DMS 273 treated with DMSO at 0.1 percent for 48 hours (cell line): ENCODE measurements at regions not wholly inside any gene's neighbourhood (a gene's known extent, or its start where the extent isn't known, plus 50 kb on each side); places are given as distances from the start of the nearest gene placed in this dataset.
"Not testable (repeated sequence)": the region's sequence is repeated elsewhere in the genome, so short reads cannot be mapped to it uniquely, and the experiment has no call there.

Source experiments
- DNase-seq: peaks from one replicate; lab custom pipeline; 2025; lab: John Stamatoyannopoulos, UW

DNA sequence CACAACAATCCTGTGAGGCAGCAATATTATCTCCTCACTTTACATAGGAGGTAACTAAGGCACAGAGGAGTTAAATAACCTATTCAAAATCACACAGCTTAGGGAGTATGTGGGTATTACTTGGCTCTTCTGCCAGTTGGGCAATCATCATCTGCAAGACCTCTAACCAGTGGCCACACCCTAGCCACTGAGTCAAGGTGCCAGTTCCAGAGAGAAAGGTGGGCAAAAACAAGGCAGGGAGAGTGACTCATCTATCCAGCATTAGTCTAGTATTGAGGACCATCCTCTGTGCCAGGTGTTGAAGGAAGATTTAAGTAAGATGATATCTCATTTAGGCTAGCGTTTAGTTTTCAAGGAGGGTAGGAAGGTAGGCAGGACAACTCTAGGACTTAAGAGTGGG is 113.9 kb upstream of the EOLA2 start:
- DNase-seq: no peak

GRCh38 chrX:150058728-150059127 is 120.4 kb upstream of the EOLA2 start:
- DNase-seq: no peak

DNA sequence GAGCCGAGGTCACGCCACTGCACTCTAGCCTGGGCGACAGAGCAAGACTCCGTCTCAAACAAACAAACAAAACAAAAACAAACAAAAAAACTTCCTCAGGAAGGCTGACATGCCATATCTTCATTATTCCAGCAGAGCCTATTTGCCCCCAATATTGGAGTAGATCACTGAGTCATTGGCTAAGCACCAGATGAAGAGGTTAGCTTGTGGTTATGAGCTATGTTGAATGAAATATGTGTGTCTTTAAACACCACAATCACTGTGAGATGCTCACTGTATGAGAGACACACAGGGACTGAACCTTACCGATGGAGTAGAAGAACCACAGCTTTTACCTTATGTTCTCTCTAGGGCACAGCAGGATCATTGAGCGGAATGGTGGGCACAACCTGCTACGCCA is 122.1 kb upstream of the EOLA2 start:
- DNase-seq: no peak

- DNase-seq: no peak
Observed at GRCh38 chrX:150062292-150063137, 124.2 kb upstream of the EOLA2 start.

DNA sequence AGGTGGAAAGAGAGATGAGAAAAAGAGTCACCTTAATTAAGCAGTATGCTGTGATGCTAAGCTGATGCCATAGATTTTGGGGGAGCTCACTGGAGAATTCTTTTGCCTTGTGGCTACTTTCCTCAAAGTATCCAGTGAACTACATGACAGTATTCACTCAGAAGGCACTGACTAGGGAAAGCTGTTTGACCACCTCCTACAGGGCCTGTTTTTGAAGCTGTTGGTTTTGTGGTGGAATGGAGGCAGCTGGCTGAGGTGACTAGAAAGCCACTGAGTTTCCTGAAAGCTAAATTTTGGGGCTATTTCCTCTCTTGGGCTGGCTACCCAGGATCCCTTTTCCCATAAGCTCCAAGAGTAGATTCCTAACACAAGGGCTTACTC is 124.8 kb upstream of the EOLA2 start:
- DNase-seq: no peak

GRCh38 chrX:150063674-150064073 is 125.4 kb upstream of the EOLA2 start:
- no peak for DNase-seq

- DNase-seq: no peak
Observed at GRCh38 chrX:150074175-150074574, 135.9 kb upstream of the EOLA2 start.

GRCh38 chrX:150080497-150080896 is 142.2 kb upstream of the EOLA2 start:
- no peak for DNase-seq

GRCh38 chrX:150081076-150081475 is 142.8 kb upstream of the EOLA2 start:
- no peak for DNase-seq

DNA sequence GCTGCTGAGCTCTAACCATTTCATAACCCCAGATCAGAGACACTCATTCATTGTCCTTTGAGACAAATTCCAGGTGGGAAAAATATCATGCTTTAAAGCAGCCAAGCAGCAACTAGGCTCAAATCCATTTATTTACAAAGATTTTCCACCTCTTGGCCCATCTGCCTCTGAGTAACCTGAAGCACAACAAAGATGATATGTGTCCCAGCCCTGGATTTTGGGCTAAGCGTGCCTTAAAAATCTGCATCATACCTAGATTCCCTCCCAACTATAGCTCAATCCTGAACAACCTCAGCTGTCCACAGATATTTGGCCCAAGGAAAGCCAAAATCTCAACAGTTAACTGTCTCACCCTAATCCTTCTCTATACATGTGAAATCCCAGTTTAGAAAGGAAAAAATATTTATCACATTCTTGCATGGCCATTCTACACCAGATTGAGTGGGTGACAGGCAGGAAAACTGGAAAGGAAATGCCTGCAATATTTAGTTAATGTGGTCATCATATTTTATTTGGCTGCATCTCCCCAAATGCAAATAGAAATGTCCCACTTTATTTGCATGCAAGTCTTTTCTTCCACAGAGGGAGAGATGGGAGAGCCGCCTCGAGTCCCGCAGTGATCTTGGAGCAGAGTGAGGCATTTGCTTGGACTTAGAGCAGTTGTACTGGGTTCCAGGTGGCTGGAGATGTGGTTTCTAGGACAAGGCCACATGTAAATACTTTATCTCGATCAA is 146.4 kb upstream of the EOLA2 start:
- no peak for DNase-seq

- no peak for DNase-seq
Observed at GRCh38 chrX:150085881-150086280, 147.6 kb upstream of the EOLA2 start.

DNA sequence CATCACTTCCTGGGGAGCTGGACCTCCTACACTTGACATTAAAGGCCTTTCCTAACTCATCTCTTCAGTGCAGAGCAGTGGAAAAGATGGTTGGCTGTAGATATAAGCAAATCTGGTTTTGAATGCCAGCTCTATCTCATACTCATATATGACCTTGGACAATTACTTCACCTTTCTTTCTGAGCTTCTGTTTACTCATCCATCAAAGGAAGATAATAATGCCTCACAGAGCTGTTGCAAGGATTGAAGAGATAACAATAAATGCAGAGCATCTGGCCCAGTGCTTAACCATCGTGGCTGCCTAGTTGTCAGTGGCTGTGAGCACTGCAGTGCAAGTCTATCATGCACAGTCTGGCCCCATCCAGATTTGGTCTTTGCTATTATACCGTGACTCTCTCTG is 148.1 kb upstream of the EOLA2 start:
- no peak for DNase-seq

- no peak for DNase-seq
Observed at GRCh38 chrX:150087612-150088011, 149.3 kb upstream of the EOLA2 start.

DNA sequence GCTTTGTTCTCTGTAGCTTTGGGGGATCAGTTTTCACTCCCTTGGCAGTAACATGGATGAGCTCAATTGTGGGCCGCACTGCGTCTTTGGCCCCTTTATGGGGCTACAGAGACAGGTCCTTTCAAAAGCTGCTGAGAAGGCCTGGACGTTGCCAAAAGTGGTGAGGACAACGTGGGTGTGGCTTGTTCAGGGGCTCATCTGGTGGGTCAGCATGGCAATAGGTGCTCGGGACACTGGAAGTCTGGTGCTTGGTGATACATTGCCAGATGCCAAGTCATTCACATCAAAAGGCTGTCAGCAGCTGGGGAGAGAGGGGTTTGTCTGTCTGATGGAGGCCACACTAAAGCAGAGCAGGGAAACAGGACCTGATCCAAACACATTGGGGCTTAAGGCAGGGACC is 149.8 kb upstream of the EOLA2 start:
- DNase-seq: no peak

DNA sequence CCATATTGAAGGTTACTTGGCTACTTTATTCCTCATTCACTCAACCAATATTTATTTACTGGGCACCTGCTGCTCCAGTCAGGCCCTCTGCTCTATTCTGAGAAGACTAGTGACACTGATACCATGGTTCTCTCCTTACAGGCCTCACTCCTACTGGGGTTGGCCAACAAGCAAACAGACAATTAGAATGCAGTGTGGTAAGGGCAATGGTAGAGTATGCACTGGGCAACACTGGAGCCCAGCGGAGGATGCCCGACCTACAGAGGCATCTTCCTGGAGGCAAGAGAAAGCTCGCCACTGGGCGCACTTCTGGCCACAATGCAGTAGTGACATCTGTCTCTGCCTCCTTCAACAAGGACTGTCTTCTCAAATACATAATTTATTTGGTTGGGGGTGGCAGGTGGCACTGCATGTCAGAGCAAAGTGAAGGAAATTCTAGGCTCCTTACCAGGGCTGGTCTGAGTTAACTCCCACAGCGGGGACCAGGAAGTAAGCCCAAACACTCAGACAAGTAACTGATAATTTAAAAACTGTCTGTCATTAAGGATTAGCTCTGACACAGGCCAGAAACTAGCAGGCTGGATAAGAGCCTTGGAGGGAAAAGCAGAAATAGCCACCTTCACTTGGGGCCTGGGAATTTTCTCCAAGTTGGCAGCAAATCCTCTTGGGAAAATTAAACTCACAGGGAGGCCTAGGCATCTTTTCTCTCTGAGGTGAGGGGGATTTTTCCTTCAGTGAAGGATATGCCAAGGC is 150.7 kb upstream of the EOLA2 start:
- DNase-seq: no peak

- DNase-seq: not testable (repeated sequence)
Observed at GRCh38 chrX:150091300-150091699, 153.0 kb upstream of the EOLA2 start.

DNA sequence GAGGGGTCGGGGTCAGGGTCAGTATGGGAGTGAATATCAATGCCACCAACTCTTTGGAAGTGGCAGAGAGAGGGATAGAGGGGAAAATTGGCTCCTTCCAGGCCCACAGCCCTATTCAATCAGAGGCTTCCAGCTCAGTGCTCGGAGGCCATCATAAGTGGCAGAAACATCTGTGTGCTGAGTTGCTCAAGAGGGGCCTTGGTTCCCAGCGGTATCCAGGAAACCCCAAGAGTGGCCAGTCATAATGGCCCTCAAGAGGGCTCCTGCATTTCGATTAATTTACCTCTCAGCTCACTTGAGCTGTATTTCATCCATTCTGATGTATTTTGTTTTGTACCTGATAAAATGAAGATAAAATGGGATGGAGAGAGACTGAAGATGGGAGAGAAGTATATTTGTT is 154.3 kb upstream of the EOLA2 start:
- no peak for DNase-seq

GRCh38 chrX:150094375-150094774 is 156.1 kb upstream of the EOLA2 start:
- no peak for DNase-seq

DNA sequence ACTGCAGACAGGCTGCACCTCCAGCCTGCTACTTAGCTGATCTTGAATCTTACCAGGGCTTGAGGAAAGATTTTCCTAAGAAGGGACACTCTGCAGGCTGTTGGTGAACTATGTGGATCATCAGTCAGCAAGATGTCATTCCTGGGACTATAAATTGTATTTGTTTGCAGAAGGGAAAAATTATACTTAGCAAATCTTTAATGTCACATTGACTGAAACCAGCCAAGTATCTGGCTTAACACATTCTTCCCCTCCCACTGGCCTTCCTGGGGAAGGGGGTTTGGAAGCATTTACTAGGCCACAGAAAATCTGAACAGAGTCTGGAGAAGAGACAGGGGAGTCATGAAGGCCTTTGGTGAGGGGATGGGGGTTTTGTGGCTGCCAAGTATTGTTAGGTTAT is 156.7 kb upstream of the EOLA2 start:
- no peak for DNase-seq

DNA sequence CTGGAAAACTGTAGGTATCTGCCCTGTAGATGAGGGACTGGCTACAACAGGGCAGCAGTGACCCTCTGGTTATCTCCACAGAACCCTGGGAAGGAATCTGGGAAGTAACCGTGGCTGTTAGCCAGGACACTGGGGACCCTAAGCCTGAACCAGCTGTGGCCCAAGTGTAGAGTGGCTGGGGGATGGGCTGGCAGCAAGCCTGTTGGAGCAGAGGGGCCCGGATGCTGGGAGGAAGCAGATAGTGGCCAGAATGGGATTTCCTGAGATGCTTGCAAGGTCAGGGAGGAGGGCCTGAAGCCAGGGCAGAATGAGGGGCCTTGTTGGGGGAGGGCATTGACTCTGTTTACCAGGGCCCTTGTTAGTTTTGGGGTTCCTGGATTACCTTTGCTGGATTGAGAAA is 161.0 kb upstream of the EOLA2 start:
- no peak for DNase-seq

DNA sequence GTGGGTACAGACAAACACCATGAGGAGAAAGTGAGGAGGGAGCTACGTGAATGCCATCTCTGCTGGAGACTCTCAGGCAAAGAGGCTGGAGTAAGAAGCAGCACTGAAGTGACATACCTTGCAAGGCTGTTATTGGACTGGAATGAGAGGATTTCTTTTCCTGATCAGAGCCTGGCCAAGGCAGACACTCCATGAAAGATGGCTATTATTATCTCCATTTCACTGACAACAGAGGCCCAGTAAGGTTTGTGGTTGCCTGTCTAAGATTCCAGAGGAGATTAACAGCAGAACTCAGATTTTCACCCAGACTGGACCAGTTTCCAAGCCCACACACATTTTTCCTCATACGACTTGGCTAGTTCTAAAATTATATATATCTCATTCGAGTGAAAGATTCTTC is 162.0 kb upstream of the EOLA2 start:
- no peak for DNase-seq

DNA sequence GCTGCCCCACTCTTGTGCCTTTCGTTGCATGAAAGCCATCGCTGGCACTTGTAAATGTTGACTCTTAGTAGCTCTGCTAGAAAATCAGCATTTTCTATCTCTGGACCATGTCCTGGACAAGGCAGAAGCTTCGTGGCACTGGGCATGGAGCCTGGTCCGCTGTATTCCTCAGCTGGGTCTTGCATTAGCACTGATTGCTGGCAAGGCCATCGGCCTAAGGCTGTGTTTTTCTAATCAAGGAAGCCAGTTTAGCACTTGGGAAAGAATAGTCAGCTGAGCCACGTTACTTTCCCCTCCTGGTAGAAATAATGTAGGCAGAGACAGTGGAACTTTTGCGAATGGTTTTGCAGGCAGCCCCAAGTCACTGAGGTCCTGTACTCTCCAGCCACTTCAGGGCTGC is 180.2 kb upstream of the EOLA2 start:
- DNase-seq: no peak

DNA sequence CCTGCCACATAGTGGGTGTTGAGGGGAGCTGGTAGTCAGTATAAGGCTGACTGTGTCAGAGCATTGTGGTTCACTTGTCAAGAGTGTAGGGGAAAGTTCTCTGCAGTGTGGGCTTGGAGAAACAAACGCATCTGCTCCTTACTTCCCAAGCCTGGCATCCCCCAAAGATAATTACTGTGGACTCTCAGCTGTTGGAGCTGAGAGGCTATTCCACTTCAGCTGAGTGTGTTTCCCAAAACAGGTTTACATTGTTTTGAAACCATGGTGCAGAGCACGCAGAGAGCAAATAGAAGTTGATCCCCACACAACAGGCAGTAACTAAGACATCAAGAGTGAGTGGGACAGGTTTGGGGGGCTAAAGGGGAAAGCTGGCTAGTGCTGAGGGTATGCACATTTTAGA is 181.0 kb upstream of the EOLA2 start:
- no peak for DNase-seq
